H1 (cell line): ENCODE measurements at regions not wholly inside any gene's neighbourhood (a gene's known extent, or its start where the extent isn't known, plus 50 kb on each side); places are given as distances from the start of the nearest gene placed in this dataset.

Source experiments
- ASH2L ChIP-seq: fragments of 200-600, 300-600 bp; sonication (generic); IDR thresholded peaks from one replicate; pipeline ENCODE4 v1.7.1; 2017; ENCODE audit warnings: low read length
- ATF3 ChIP-seq: IDR thresholded peaks from 2 replicates; pipeline ENCODE4 v1.6.1; 2011; ENCODE audit warnings: low read depth, mild to moderate bottlenecking, low read length; ENCODE audit not compliant: insufficient read depth
- CREB1 ChIP-seq: IDR thresholded peaks from 2 replicates; pipeline ENCODE4 v1.6.1; 2012; ENCODE audit warnings: inconsistent platforms
- CTBP2 ChIP-seq: IDR thresholded peaks from 2 replicates; pipeline ENCODE4 v1.7.0; 2011; ENCODE audit warnings: borderline replicate concordance, mild to moderate bottlenecking, moderate library complexity, mixed read lengths, low read length; ENCODE audit not compliant: insufficient read depth, insufficient read length
- EZH2 ChIP-seq: fragments of 200-600 bp; sonication (generic); IDR thresholded peaks from 2 replicates; pipeline ENCODE4 v1.7.1; 2012; ENCODE audit warnings: low read depth, mild to moderate bottlenecking, moderate library complexity, low read length, inconsistent platforms; ENCODE audit not compliant: severe bottlenecking
- HDAC2 ChIP-seq, 2 experiments: fragments of 300-600 bp in 1 of 2; sonication (generic) in 1 of 2; IDR thresholded peaks; 2 replicates each; pipeline ENCODE4 v1.6.1; 2011 to 2012; ENCODE audit warnings: low read depth in 2 of 2, low read length in 2 of 2, mild to moderate bottlenecking in 2 of 2, moderate library complexity in 2 of 2, borderline replicate concordance in 1 of 2, inconsistent platforms in 1 of 2
- JUN ChIP-seq: IDR thresholded peaks from 2 replicates; pipeline ENCODE4 v1.6.1; 2011; ENCODE audit warnings: low read depth, mild to moderate bottlenecking, improper control_type of control experiment, low read length
- NRF1 ChIP-seq: IDR thresholded peaks from 2 replicates; pipeline ENCODE4 v1.6.1; 2011; ENCODE audit warnings: mild to moderate bottlenecking, low read depth, low read length, improper control_type of control experiment
- POLR2A ChIP-seq, 2 experiments: IDR thresholded peaks; 1 replicate in 1 of 2; 2 replicates in 1 of 2; pipeline ENCODE4 v1.6.1; 2011; ENCODE audit warnings: low read depth in 2 of 2, low read length in 2 of 2, mild to moderate bottlenecking in 2 of 2; ENCODE audit errors: control extremely low read depth in 1 of 2
- RBBP5 ChIP-seq: IDR thresholded peaks from 2 replicates; pipeline ENCODE4 v1.7.1; 2012; ENCODE audit warnings: low read depth, mild to moderate bottlenecking, inconsistent platforms, low read length, moderate library complexity, borderline replicate concordance
- SP1 ChIP-seq: IDR thresholded peaks from 2 replicates; pipeline ENCODE4 v1.6.1; 2011; ENCODE audit warnings: low read depth, low read length
- SP2 ChIP-seq: IDR thresholded peaks from 2 replicates; pipeline ENCODE4 v1.6.1; 2012; ENCODE audit warnings: mild to moderate bottlenecking, low read length, inconsistent platforms
- TBP ChIP-seq: IDR thresholded peaks from 2 replicates; pipeline ENCODE4 v1.6.1; 2011; ENCODE audit warnings: low read depth, low read length, improper control_type of control experiment
- TCF12 ChIP-seq: IDR thresholded peaks from 2 replicates; pipeline ENCODE4 v1.6.1; 2011; ENCODE audit warnings: low read depth, mild to moderate bottlenecking, low read length
- YY1 ChIP-seq: IDR thresholded peaks from 2 replicates; pipeline ENCODE4 v1.6.1; 2011; ENCODE audit warnings: low read depth, mild to moderate bottlenecking, low read length
- TF ChIP-seq, protein P1 (sequence below), 3 experiments: IDR thresholded peaks; 1 replicate in 2 of 3; 2 replicates in 1 of 3; pipeline versions ENCODE4 v1.5.1 to v1.6.1; 2011; ENCODE audit warnings: low read length in 3 of 3, mild to moderate bottlenecking in 3 of 3, inconsistent platforms in 2 of 3, low read depth in 1 of 3, moderate library complexity in 1 of 3; ENCODE audit not compliant: insufficient read depth in 1 of 3; ENCODE audit errors: control extremely low read depth in 1 of 3
- TF ChIP-seq, protein P2 (sequence below): IDR thresholded peaks from 2 replicates; pipeline ENCODE4 v1.6.1; 2012; ENCODE audit warnings: inconsistent platforms
- TF ChIP-seq, protein P3 (sequence below): IDR thresholded peaks from 2 replicates; pipeline ENCODE4 v1.6.1; 2011; ENCODE audit warnings: low read length, improper control_type of control experiment

DNA sequence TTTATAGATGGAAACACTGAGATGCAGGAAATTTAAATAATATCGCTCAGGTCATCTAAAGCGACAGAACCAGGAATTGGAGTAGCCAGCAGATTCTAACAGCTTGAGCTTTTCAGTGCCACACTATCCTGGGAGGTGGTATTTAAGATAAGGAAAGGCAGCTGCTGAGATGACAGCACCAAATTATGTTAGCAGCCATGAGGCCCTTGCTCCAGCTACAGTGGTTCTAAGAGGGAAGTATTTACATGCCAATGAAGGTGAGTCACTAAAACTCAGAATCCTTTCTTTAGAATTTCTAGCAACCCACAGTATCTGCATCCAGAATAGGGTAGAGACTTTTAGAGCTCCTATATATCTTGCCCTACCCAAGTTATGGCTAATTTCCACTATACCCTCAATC lies 127.0 kb upstream of the VLDLR start (continued):
- TF ChIP-seq ASH2L (no peak), CTBP2 (no peak), TCF12 (no peak), ATF3 (no peak), YY1 (0 out of 2 replicates have a peak, but pooled peaks have one; percentile 25), SP1 (no peak), NRF1 (no peak), CREB1 (no peak), RBBP5 (no peak), SP2 (no peak), TBP (no peak), POLR2A (IDR thresholded peaks at IDR 0.05; ENCODE audit: control extremely low read depth in 1 of 2, low read depth in 2 of 2, low read length in 2 of 2) (no peak), HDAC2 (IDR thresholded peaks at IDR 0.05; ENCODE audit: borderline replicate concordance in 1 of 2, low read depth in 2 of 2, low read length in 2 of 2) (no peak), JUN (peak; percentile 70; the same call in 1 of the 2 replicates), EZH2 (no peak)
- TF ChIP-seq, protein P1, sequence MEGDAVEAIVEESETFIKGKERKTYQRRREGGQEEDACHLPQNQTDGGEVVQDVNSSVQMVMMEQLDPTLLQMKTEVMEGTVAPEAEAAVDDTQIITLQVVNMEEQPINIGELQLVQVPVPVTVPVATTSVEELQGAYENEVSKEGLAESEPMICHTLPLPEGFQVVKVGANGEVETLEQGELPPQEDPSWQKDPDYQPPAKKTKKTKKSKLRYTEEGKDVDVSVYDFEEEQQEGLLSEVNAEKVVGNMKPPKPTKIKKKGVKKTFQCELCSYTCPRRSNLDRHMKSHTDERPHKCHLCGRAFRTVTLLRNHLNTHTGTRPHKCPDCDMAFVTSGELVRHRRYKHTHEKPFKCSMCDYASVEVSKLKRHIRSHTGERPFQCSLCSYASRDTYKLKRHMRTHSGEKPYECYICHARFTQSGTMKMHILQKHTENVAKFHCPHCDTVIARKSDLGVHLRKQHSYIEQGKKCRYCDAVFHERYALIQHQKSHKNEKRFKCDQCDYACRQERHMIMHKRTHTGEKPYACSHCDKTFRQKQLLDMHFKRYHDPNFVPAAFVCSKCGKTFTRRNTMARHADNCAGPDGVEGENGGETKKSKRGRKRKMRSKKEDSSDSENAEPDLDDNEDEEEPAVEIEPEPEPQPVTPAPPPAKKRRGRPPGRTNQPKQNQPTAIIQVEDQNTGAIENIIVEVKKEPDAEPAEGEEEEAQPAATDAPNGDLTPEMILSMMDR (IDR thresholded peaks at IDR 0.05; ENCODE audit: control extremely low read depth in 1 of 3, insufficient read depth in 1 of 3, low read depth in 1 of 3, low read length in 3 of 3), result no peak
- TF ChIP-seq, protein P2, sequence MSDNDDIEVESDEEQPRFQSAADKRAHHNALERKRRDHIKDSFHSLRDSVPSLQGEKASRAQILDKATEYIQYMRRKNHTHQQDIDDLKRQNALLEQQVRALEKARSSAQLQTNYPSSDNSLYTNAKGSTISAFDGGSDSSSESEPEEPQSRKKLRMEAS, result no peak
- TF ChIP-seq, protein P3, sequence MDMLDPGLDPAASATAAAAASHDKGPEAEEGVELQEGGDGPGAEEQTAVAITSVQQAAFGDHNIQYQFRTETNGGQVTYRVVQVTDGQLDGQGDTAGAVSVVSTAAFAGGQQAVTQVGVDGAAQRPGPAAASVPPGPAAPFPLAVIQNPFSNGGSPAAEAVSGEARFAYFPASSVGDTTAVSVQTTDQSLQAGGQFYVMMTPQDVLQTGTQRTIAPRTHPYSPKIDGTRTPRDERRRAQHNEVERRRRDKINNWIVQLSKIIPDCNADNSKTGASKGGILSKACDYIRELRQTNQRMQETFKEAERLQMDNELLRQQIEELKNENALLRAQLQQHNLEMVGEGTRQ, result no peak
- TF ChIP-seq, all 59 proteins: peak for 4
